ENCODE measurements at regions not wholly inside any gene's neighbourhood (a gene's known extent, or its start where the extent isn't known, plus 50 kb on each side); places are given as distances from the start of the nearest gene placed in this dataset.
"Not testable (repeated sequence)": the region's sequence is repeated elsewhere in the genome, so short reads cannot be mapped to it uniquely, and the experiment has no call there.

DNA sequence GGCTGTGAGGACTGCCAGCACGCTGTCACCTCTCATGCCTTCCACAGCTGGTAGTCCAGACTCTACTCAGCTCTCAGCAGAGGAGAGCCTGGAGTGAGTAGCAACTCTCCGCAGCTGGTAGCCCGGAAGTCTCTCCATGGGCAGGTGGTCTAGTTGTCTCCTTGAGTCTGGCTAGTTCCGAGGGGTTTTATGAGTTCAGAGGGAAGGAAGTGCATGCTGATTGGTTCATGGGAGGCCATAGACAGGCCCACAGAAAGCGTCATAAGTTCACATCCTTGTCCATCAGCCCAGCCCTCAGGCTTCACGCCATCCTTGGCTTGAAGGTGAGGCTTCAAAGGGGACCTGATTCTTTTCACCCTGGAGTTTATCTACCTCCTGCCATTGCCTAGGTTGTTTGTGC is 2662.4 kb upstream of the PCDH20 start:
- no peak for DNase-seq (ENCODE audit: low spot score)

DNA sequence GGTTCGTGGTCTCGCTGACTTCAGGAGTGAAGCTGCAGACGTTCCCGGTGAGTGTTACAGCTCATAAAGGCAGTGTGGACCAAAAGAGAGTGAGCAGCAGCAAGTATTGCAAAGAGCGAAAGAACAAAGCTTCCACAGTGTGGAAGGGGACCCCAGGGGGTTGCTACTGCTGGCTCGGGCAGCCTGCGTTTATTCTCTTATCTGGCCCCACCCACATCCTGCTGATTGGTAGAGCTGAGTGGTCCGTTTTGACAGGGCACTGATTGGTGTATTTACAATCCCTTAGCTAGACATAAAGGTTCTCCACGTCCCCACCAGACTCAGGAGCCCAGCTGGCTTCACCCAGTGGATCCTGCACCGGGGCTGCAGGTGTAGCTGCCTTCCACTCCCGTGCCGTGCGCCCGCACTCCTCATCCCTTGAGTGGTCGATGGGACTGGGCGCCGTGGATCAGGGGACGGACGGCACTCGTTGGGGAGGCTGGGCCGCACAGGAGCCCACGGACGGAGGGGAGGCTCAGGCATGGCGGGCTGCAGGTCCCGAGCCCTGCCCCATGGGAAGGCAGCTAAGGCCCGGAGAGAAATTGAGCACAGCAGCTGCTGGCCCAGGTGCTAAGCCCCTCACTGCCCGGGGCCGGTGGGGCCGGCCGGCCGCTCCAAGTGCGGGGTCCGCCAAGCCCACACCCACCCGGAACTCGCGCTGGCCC is 2661.6 kb upstream of the PCDH20 start:
- DNase-seq (ENCODE audit: low spot score) = not testable (repeated sequence)

DNA sequence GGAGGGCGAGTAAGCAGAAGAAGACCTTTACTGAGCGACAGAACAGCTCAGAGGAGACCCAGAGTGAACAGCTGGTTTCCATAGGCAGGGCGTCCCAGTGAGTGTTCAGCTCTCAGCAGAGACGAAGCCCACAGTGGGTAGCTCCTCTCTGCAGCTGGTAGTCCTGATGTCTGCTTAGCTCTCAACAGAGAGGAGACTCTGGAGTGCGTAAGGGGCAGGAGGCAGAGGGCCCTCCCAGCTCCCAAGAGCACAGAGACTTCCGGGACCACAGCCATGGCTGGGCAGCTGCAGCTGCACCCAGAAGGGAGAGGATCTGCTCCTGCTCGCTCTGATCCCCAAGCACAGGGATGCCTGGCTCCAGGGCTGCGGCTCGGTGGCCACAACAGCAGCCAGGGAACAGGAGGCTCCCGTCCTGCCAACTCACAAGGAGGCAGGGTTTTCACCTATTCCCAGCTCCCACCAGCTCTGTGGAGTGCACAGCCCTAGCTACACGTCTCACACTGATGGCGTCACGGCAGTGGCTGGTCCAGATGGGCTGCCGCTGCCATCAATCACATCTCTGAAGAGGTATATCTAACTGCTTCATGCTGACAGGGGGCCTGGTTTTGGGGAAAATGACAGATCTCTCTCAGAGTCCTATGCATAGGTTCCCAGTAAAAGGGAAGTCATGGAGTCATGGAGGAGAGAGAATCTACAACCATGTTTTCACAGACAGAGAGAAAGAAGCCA is 2660.1 kb upstream of the PCDH20 start:
- DNase-seq (ENCODE audit: low spot score) = no peak

DNA sequence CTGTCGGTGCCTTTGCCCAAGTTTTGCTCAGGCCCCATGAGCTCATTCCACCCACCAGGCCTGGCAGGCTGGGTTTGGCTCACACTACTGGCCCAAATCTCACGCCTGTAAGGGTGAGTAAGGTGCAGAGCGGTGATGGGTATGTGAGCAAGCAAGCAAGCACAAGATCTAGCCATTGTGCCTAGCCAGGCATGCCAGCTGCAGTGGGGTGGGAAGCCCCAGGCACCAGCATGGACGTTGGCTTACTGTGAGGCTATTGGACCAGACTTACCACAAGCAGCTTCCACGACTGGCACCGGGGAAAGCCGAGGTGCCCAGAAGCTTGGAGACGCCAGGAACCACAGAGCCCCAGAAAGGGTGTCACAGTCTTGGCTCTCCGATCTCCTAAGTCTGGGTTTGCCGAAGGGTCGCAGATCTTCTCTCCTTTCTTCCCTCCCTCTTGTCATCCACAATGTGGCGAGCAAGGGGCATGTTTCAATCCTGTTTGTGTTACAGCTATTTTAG is 2659.4 kb upstream of the PCDH20 start:
- DNase-seq (ENCODE audit: low spot score) = no peak

DNA sequence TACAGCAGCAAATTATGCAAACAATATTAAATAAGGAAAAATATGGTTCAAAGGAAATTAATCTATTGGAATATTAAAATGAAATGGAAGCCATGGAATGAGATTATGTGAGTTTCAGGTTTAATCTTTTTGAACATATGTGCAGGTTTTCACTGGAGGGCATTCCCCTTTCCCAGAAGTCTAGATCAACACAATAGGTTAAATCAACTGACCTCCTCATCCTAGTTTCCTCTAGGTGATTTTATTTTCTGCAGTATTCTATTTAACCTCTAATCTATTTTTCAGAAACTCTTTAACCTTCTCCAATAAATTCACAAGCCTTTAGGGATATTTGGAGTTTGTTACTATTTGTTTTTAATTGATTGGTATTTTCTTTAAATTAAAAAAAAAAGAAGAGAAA is 2657.6 kb upstream of the PCDH20 start:
- DNase-seq (ENCODE audit: low spot score) = no peak

DNA sequence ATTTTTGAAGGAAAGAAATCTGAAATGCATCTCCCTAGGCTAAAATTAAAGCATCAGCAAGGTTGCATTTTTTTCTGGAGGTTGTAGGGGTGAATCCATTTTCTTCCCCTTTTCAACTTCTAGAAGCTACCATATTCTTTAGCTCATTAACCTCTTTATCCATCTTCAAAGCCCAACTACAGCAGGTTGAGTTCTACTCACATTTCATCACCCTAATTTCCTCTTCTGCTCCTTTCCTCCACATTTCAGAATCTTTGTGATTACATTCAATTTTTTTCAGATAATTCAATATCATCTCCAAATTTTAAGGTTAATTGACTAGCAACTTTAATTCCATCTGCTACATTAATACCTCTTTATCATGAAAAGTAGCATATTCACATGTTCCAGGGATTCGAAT is 2655.7 kb upstream of the PCDH20 start:
- DNase-seq (ENCODE audit: low spot score) = no peak

DNA sequence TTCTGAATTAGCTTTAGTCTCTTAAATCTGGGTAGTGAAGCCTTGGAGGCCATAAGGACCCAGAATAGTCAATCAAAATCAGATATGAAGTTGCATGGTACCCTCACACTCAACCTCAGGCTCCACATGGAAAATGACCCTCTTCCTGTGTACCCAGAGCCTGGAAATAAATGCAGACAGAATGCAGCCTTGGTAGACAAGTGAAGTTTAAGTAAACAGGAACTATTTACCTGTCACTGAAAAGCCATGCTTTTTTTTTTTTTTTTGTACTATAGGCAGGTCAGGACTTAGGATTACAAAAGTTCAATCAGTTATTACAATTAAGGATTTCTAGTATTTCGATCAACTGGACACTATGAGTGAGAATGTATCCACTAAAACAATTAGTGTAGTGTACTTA is 2654.2 kb upstream of the PCDH20 start:
- DNase-seq (ENCODE audit: low spot score) = no peak

DNA sequence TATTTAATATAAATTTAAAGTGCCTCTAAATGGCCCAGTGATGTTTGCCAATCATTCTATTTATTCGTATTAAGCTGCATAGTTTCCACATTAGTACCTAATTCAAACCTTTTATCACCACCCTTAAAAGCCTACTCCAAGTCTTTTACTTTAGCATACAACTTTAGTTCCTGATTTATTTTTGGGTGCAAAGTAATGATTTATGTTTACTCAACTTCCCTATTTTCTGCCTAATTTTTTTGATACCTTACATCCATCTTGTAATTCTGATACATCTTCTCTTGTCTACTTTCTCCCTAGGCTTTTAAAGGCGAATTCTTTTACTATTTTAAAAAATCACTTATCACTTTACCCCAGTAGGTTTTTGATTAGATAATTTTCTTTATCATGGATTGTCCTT is 2651.1 kb upstream of the PCDH20 start:
- no peak for DNase-seq (ENCODE audit: low spot score)

DNA sequence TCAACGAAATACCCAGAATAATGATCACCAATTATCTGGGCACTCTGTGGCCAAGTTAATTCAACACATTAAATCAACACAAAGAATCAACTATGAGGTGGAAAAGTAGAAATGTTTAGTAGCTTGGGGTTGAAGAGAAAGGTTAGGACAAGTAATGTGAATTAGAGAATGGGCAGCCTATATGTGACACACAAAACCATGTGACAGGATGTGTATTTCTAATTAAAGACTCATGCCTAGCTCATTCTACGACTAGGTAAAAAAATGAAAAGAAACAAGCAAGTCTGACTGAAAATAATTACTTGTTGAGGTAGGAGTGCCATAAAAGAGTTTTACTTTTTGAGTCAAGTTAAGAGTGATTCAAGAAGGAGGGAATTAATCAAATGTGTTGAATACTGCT is 2646.0 kb upstream of the PCDH20 start:
- DNase-seq (ENCODE audit: low spot score) = no peak

DNA sequence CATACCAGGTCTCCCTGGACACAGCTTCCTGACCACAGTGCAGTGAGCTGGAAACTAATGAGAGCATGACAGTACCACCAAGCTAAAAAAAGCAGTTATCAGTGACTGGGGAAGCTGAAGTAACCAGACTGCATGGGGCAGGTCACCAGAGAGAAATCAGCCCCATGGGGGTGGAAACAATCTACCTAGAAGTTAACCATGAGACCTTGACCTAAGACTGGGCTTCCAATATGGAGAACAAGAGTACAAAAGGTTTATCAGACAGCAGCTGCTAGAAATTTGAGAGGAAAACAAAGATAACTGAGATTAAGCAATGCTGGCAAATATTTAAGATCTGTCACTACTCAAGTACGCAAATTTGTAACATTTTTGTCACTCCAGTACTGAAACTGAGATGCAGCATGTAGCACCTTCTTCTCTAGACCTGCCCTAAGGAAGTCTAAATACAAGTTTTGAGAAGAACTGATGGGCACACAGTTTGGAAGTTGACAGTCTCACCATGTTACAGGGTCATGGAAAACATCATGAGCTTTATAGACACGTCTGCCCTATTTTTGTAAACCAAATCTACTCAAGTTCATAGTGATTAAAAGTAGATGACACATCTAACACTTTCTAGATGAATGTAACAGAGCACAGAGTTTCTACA is 2641.8 kb upstream of the PCDH20 start:
- DNase-seq (ENCODE audit: low spot score) = no peak

DNA sequence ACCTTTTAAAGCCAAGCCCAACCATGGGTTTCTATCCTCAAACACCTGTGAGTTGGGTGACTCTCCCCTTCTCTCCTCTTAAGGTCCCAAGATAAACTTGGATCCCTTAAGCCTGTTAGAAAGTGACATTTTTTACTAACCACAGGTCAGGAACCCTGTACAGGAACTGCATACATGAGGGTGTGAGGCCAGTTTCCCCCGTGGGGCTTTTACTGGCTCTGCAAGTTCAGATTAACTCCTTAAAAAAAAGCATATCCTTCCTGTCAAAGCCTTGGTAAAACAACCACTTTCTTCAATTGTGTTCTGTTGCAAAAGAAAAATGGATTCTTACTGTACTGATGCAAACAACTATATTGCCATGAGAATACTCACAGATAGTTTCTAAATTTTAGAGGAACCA is 2638.7 kb upstream of the PCDH20 start:
- DNase-seq (ENCODE audit: low spot score) = no peak

DNA sequence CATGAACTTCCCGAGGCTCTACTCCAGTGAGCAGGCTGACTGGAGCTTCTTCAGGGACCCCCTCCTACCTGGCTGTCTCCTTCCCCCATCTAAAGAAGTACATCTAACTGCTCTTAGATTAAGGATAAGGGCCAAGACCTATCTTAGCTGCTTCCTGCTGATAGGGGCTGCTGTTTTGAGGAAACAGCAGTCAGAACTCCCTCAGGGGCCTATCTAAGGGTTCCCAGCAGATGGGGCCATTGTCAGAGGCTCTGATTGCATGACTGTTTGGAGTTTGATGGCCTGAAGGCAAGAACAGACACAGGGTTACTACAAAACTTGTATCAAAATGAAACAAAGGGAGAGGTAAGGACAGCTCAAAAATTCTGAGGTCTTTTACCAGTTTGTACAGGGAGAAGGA is 2636.9 kb upstream of the PCDH20 start:
- DNase-seq (ENCODE audit: low spot score) = no peak

DNA sequence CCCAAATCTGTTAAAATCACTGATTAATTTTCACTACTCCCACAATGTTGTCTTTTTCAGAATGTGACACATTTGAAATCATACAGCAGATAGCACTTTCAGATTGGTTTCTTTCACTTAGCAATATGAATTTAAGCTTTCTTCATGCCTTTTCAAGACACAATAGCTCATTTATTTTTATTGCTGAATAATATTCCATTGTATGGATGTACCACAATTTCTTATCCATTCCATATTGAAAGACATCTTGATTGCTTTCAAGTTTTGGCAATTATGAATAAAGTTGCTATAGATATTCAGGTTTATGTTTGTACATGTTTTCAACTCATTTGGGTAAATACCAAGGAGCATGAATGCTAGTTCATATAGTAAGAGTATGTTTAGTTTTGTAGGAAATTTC is 2635.6 kb upstream of the PCDH20 start:
- DNase-seq (ENCODE audit: low spot score) = no peak

DNA sequence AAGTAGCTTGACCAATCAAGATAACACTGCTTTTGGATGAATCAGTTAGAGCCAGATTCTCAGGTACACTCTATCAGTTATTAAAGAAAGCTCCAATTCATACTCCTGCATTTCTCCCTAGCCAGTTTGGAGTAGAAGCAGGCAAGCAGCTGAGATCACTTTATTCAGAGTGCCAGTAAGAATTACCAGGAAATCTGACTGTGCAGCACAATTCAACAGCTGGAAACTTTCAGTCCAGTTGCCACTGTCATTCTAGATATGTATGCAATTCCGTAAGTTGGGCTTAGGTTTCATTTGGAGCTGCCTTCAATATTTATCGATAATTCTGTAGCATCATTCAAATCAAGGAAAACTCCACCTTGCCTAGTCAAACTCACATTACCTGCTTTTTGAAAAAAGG is 2625.6 kb upstream of the PCDH20 start:
- DNase-seq (ENCODE audit: low spot score) = no peak

DNA sequence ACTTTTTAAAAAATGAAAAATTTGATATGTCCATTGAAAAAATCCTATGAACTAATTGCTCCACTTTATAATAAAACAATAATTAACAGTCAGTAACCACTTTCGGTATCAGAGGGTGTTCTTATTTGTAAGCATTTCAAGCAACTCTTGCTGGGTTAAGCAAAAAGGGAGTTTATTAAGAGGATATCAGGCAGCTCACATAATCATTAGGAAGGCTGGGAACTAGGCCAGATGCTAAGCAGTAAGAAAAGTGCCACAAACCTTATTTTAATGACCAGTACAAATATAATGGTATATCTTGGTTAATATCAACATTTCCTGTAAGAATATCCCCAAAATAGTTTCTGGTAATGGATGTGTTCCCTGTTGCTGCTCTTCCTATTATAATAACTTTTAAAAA is 2618.3 kb upstream of the PCDH20 start:
- no peak for DNase-seq (ENCODE audit: low spot score)

DNA sequence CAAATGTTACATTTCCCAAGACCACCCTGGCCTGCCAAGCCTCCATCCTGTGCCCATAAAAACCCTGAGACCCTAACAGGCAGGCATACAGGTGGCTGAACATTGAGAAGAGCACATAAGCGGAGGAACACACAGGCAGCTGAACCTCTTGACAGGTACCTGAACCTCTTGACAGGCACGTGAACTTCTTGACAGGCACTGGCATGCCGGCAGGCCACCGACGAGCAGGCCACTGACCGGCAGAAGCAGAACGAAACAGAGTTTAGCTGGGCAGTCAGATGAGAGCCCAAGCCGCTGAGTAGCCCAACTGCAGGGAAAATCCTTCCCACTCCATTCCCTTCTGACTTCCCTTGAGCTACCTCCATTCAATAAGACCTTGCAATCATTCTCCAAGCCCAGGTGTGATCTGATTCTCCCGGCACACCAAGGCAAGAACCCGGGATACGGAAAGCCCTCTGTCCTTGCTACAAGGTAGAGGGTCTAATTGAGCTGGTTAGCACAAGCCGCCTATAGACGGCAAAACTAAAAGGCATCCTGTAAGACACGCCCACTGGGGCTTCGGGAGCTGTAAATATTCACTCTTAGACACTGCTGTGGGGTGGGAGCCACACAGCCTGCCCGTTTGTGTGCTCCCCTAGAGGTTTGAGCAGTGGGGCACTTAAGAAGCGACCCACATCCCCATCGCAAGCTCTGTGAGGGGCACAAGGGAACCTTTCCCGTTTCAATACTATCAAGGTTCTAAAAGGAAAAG is 2613.9 kb upstream of the PCDH20 start:
- DNase-seq (ENCODE audit: low spot score) = no peak

DNA sequence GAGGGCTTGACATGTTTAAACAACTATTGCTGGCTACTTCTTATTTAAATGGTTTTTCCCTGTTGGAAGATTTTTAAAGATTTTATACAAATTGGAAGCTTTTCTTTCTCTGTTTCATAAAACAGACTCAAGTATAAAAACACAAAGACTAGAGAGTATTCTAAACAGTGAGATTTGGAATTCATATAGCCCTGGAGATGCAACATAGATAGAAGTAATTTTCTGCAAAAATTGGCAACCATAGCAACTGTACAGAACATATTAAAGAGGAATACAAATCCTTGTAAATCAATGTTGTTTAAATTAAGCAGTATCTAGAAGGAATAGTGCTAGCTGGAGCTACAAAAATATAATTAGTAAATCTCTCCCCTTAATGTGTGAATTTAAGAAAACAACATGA is 2612.9 kb upstream of the PCDH20 start:
- no peak for DNase-seq (ENCODE audit: low spot score)

DNA sequence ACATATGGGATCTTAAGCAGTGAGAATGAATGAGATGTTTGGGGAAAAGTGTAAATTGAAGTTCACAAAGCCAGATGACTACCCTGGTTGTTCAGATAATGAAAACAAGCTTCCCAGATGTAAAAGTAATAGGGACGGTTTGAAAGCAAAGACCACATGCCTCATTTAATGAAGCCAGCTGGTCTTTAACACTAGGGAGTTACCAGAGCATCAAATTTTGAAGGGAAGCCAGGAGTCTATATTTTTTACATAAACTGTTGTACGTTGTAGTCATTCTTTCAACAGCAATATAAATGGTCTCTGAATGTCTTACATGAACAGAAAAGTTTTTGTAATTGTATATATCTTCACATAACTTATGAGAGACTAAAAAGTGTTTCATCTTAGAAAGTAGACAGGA is 2604.5 kb upstream of the PCDH20 start:
- DNase-seq (ENCODE audit: low spot score) = no peak

DNA sequence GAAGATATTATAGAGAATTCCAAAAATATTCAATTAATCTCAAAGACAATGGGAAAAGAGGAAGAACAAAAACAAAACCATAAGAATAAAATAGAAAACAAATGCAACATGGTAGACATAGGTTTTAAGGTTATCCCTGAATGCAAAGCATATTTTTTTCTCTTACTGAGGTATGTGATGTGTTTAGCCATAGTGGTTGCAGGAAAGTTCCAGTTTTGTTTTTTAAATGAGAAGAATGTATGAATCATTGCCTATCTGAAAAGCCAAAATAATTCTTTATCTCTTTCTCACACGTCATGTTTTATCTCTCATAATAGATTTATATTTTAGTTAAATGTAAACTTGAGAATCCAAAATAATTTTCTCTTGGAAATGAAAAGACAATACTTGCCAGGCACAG is 2591.7 kb upstream of the PCDH20 start:
- no peak for DNase-seq (ENCODE audit: low spot score)

DNA sequence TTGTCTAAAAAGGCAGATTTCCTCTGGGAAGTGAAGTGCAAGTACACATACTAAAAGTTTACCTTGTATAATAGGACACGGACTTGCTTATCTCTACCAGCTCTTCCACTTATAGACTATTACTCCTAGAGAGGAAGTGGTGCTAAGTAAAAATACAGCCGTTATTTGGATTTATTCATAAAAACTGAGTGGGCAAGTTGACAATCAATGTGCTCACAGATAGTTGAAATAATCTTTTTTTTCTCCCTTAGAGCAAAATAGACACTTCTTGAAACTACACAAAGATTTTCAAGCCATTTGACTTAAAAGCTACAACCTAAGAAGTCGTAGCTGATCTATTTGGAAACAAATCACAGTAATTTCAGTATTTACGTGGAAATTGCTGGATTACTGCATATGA is 2584.7 kb upstream of the PCDH20 start:
- DNase-seq (ENCODE audit: low spot score) = no peak

DNA sequence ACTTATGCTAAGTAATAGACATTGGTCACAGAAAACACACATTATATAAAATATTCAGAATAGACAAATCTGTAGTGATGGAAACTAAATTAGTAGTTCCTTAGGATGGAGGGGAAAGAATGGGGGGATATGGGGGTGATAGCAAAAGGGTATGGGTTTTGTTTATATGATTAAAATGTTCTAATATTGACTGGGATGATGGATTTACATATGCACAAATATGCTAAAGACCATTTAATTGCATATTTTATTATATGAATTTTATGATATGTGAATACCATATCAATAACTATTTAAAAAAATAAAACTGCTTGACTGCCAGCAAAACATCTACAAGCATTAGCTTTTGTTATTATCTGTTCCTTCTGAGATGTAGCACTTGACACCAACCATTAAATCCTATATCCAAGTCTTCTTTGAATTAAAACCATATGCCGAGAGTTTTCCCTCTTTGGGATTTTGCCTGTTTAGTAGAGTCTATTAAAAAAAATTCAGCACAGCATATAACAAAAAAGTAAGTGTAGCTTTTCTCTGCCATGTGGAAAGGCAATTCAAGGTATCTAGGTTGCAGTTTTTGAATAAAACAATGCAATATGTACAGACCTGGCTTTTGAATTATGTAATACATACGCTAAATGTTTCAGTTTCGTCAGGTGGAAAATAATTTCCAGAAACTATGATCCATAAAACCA is 2584.1 kb upstream of the PCDH20 start:
- DNase-seq (ENCODE audit: low spot score) = no peak

DNA sequence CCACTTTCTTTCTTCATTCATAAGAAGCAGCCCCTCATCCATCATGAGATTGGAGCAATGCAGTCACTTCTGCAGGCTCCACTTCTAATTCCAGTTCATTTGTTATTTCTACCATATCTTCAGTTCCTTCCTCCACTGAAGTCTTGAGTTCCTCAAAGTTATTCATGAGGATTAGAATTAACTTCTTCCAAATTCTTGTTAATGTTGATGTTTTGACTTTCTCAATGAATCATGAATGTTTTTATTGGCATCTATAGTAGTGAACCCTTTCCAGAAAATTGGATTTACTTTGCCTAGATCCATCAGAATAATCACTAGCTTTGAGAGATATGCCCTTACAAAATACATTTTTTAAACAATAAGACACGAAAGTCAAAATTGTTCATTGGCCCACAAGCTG is 2567.7 kb upstream of the PCDH20 start:
- no peak for DNase-seq (ENCODE audit: low spot score)

Measured in AG08395 (cell line).